Tibial nerve (tissue), 4 donors: ENCODE measurements at regions not wholly inside any gene's neighbourhood (a gene's known extent, or its start where the extent isn't known, plus 50 kb on each side); places are given as distances from the start of the nearest gene placed in this dataset.

ENCODE experiments used
- DNase-seq, 2 donors: peaks; one replicate each; pipeline ENCODE4 v3.0.0-alpha.2; 2019; ENCODE audit warnings: low spot score in 2 of 2
- H3K27ac ChIP-seq, 4 donors: fragments of 200-600 bp; sonication (generic) in 3 of 4; one replicate each; pipeline ENCODE4 v1.5.1; 2017 to 2019; ENCODE audit warnings: mild to moderate bottlenecking in 1 of 4
- H3K27me3 ChIP-seq, 2 donors: fragments of 200-600 bp; sonication (generic) in 1 of 2; one replicate each; pipeline versions ENCODE4 v1.5.1 to v1.6.0; 2017 to 2019
- H3K36me3 ChIP-seq, 3 donors: fragments of 200-600 bp; sonication (generic); one replicate each; pipeline ENCODE4 v1.5.1; 2018 to 2019
- H3K4me1 ChIP-seq, 4 donors: fragments of 200-600 bp; sonication (generic) in 3 of 4; one replicate each; pipeline ENCODE4 v1.5.1; 2017 to 2019
- H3K4me3 ChIP-seq, 4 donors: fragments of 200-600 bp; sonication (generic) in 3 of 4; one replicate each; pipeline ENCODE4 v1.5.1; 2017 to 2019; ENCODE audit warnings: mild to moderate bottlenecking in 1 of 4, moderate library complexity in 1 of 4
- H3K9me3 ChIP-seq, 4 donors: fragments of 200-600 bp; sonication (generic) in 3 of 4; one replicate each; pipeline ENCODE4 v1.5.1; 2017 to 2019
- CTCF ChIP-seq, 5 experiments: fragments of 200-600 bp in 3 of 5; fragments of 450-650 bp in 2 of 5; sonication (generic) in 3 of 5; IDR thresholded peaks; one replicate each; pipeline ENCODE4 v1.5.1; 2016 to 2019; ENCODE audit warnings: antibody characterized with exemption in 5 of 5, mild to moderate bottlenecking in 3 of 5, moderate library complexity in 2 of 5
- EP300 ChIP-seq, 2 donors: sonication (generic); formaldehyde crosslinking; IDR thresholded peaks; one replicate each; pipeline ENCODE4 v1.6.1; 2017; ENCODE audit warnings: antibody characterized with exemption in 2 of 2, mild to moderate bottlenecking in 1 of 2
- POLR2A ChIP-seq, 2 donors: fragments of 450-650 bp; IDR thresholded peaks; one replicate each; pipeline ENCODE4 v1.6.1; 2017; ENCODE audit warnings: antibody characterized with exemption in 2 of 2, mild to moderate bottlenecking in 2 of 2, moderate library complexity in 2 of 2
- WGBS, 2 donors: methylation state at CpG; one replicate each; pipeline ENCODE4 v1.1.5; 2018; 5-methylcytosine and 5-hydroxymethylcytosine counted together

- 83 to 91% methylated on average over 1 of the region's 1 CpG for WGBS, 2 donors
- DNase-seq, result no peak
- Histone ChIP-seq H3K9me3 (no peaks in the 10 kb centered on the region), H3K27me3 (peaks cover 0 to 3% of the 10 kb centered on the region in 2 donors), H3K27ac (no peak overlapping the region), H3K36me3 (no peaks in the 10 kb centered on the region), H3K4me1 (no peaks in the 10 kb centered on the region), H3K4me3 (no peak overlapping the region)
- TF ChIP-seq CTCF (IDR thresholded peaks at IDR 0.05), result no peak
- TF ChIP-seq EP300 (IDR thresholded peaks at IDR 0.05), result no peak
- no peak for TF ChIP-seq POLR2A (IDR thresholded peaks at IDR 0.05)
Observed at GRCh38 chr2:59307196-59307595, 1066.1 kb upstream of the FANCL start.

- no peak for DNase-seq
- TF ChIP-seq CTCF (IDR thresholded peaks at IDR 0.05), result no peak
- no peak for TF ChIP-seq EP300 (IDR thresholded peaks at IDR 0.05)
- no peak for TF ChIP-seq POLR2A (IDR thresholded peaks at IDR 0.05)
- Histone ChIP-seq H3K9me3 (no peaks in the 10 kb centered on the region), H3K36me3 (no peaks in the 10 kb centered on the region), H3K4me1 (peaks cover 0 to 5% (median 0%) of the 10 kb centered on the region in 4 donors), H3K27ac (no peak overlapping the region), H3K27me3 (peaks cover 0 to under 1% of the 10 kb centered on the region in 2 donors), H3K4me3 (no peak overlapping the region)
- WGBS, 2 donors, result 96% methylated on average over 4 of the region's 4 CpGs
Observed at GRCh38 chr2:59303272-59303671, 1062.1 kb upstream of the FANCL start.

DNA sequence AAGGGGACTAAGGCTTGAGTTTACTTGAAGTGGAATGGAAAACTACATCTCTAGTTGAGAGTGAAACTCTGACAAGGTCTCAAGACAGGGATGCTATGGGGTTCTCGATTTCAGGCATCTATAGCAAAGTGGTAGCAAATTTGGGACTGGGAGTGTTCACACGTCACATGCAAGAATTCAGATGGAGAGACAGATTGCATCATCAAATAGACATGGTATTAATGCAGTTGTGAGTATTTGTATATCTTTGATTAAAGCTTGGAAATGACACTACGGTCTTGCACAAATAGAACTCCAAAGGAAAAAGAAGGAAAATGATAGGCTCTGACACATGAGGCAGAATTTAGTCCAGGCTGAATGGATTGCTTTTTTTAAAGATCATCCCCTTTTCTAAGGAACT, 1061.6 kb upstream of the FANCL start:
- Histone ChIP-seq H3K36me3 (no peaks in the 10 kb centered on the region), H3K4me3 (no peak overlapping the region), H3K27ac (no peak overlapping the region), H3K9me3 (no peaks in the 10 kb centered on the region), H3K4me1 (peaks cover 0 to 5% (median 0%) of the 10 kb centered on the region in 4 donors), H3K27me3 (no peaks in the 10 kb centered on the region)
- no peak for DNase-seq
- TF ChIP-seq CTCF (IDR thresholded peaks at IDR 0.05) (no peak), EP300 (IDR thresholded peaks at IDR 0.05) (no peak), POLR2A (IDR thresholded peaks at IDR 0.05) (no peak)
- WGBS, 2 donors, result 86 to 92% methylated on average over 3 of the region's 3 CpGs

- Histone ChIP-seq H3K27ac (no peak overlapping the region), H3K4me3 (no peak overlapping the region), H3K9me3 (no peaks in the 10 kb centered on the region), H3K4me1 (peaks cover 0 to 5% (median 0%) of the 10 kb centered on the region in 4 donors), H3K36me3 (no peaks in the 10 kb centered on the region), H3K27me3 (no peaks in the 10 kb centered on the region)
- DNase-seq, result peak in 1 of 2 donors; percentile 41
- 33 to 34% methylated on average over 14 of the region's 14 CpGs for WGBS, 2 donors
- TF ChIP-seq POLR2A (IDR thresholded peaks at IDR 0.05), result no peak
- TF ChIP-seq EP300 (IDR thresholded peaks at IDR 0.05), result no peak
- peak; percentile 31 to 42 (median 35) for TF ChIP-seq CTCF (IDR thresholded peaks at IDR 0.05)
Observed at GRCh38 chr2:59301466-59302402, 1060.6 kb upstream of the FANCL start.

DNA sequence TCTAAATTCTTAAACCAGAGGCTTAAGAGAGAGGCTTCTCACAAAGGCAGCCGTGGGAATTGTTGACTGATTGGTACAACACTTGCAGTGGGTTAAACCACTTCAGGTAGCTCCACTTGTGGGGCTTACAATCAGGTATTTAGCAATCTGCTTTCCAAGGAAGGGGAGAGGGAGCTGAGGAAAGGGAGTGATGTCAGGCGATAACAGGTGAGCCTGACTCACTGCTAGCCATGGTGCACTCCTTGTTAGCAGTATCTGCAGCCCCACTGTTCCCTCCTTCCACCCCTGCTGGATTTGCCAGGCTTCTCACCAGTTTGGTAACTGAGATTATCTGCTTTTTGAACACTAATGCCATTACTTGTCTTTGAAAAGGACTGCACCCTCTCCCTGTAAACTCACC, 1056.7 kb upstream of the FANCL start:
- Histone ChIP-seq H3K4me3 (no peak overlapping the region), H3K27me3 (no peaks in the 10 kb centered on the region), H3K4me1 (peaks cover 0 to 5% (median 0%) of the 10 kb centered on the region in 4 donors), H3K9me3 (no peaks in the 10 kb centered on the region), H3K36me3 (no peaks in the 10 kb centered on the region), H3K27ac (no peak overlapping the region)
- TF ChIP-seq EP300 (IDR thresholded peaks at IDR 0.05) (no peak), CTCF (IDR thresholded peaks at IDR 0.05) (no peak), POLR2A (IDR thresholded peaks at IDR 0.05) (no peak)
- WGBS, 2 donors, result 87 to 97% methylated on average over 2 of the region's 2 CpGs
- no peak for DNase-seq
